Ovary (tissue), 3 donors: ENCODE measurements at regions not wholly inside any gene's neighbourhood (a gene's known extent, or its start where the extent isn't known, plus 50 kb on each side); places are given as distances from the start of the nearest gene placed in this dataset.

ENCODE experiments used
- CTCF ChIP-seq, 3 donors: fragments of 450-650 bp in 2 of 3; fragments of 200-600 bp in 1 of 3; IDR thresholded peaks; one replicate each; pipeline versions ENCODE4 v1.5.1 to v1.8.0; 2016 to 2022; ENCODE audit warnings: antibody characterized with exemption in 3 of 3, mild to moderate bottlenecking in 1 of 3
- POLR2A ChIP-seq: fragments of 450-650 bp; IDR thresholded peaks from one replicate; pipeline ENCODE4 v1.6.1; 2017; ENCODE audit warnings: antibody characterized with exemption, mild to moderate bottlenecking, moderate library complexity
- donor health status: DM: no; HTN: no; CAD: no.

GRCh38 chr4:176548571-176548970, 228.8 kb downstream of the SPCS3 start:
- no peak for TF ChIP-seq CTCF (IDR thresholded peaks at IDR 0.05)
- TF ChIP-seq POLR2A, result no peak
